ENCODE measurements at regions not wholly inside any gene's neighbourhood (a gene's known extent, or its start where the extent isn't known, plus 50 kb on each side); places are given as distances from the start of the nearest gene placed in this dataset.
"Not testable (repeated sequence)": the region's sequence is repeated elsewhere in the genome, so short reads cannot be mapped to it uniquely, and the experiment has no call there.

- no peaks in the 10 kb centered on the region for H3K9me3 ChIP-seq (ENCODE audit: insufficient read depth, low read length)
- no peak overlapping the region for H2AFZ ChIP-seq (ENCODE audit: low read depth, low read length)
- no peaks in the 10 kb centered on the region for H3K79me2 ChIP-seq (ENCODE audit: low read length)
- H3K4me1 ChIP-seq (ENCODE audit: low read length), result no peaks in the 10 kb centered on the region
- no peak overlapping the region for H3K9ac ChIP-seq (ENCODE audit: low read length)
- no peak overlapping the region for H3K4me3 ChIP-seq (ENCODE audit: low read length)
- no peaks in the 10 kb centered on the region for H3K36me3 ChIP-seq (replicated peaks; ENCODE audit: low read depth, low read length)
- H4K20me1 ChIP-seq (ENCODE audit: insufficient read depth, low read length), result no peaks in the 10 kb centered on the region
- H3K4me2 ChIP-seq (ENCODE audit: low read length), result no peak overlapping the region
- TF ChIP-seq EZH2phosphoT487 (IDR thresholded peaks at IDR 0.05; ENCODE audit: low read depth) (no peak), CTCF (IDR thresholded peaks at IDR 0.05; ENCODE audit: low read depth, low read length) (no peak)
- no peak overlapping the region for H3K27ac ChIP-seq (ENCODE audit: low read length)
- H3K27me3 ChIP-seq (ENCODE audit: low read depth, low read length), result peaks cover 6% of the 10 kb centered on the region
Measured at GRCh38 chr4:83910693-83911092, 374.8 kb downstream of the GPAT3 start.

GRCh38 chr4:83906561-83906960 lies 370.7 kb downstream of the GPAT3 start:
- H2AFZ ChIP-seq (ENCODE audit: low read depth, low read length), result no peak overlapping the region

GRCh38 chr4:83905952-83906351 lies 370.0 kb downstream of the GPAT3 start:
- no peaks in the 10 kb centered on the region for H3K9me3 ChIP-seq (ENCODE audit: insufficient read depth, low read length)
- H3K79me2 ChIP-seq (ENCODE audit: low read length), result no peaks in the 10 kb centered on the region
- H3K4me1 ChIP-seq (ENCODE audit: low read length), result no peaks in the 10 kb centered on the region
- H3K9ac ChIP-seq (ENCODE audit: low read length), result no peak overlapping the region
- H3K36me3 ChIP-seq (replicated peaks; ENCODE audit: low read depth, low read length), result no peaks in the 10 kb centered on the region
- no peak overlapping the region for H3K4me2 ChIP-seq (ENCODE audit: low read length)
- H4K20me1 ChIP-seq (ENCODE audit: insufficient read depth, low read length), result no peaks in the 10 kb centered on the region
- no peak overlapping the region for H3K4me3 ChIP-seq (ENCODE audit: low read length)
- TF ChIP-seq EZH2phosphoT487 (IDR thresholded peaks at IDR 0.05; ENCODE audit: low read depth), result no peak
- TF ChIP-seq CTCF (IDR thresholded peaks at IDR 0.05; ENCODE audit: low read depth, low read length), result peak; percentile 60
- no peak overlapping the region for H2AFZ ChIP-seq (ENCODE audit: low read depth, low read length)
- H3K27ac ChIP-seq (ENCODE audit: low read length), result no peak overlapping the region
- peaks cover 6% of the 10 kb centered on the region for H3K27me3 ChIP-seq (ENCODE audit: low read depth, low read length)

More at GRCh38 chr4:83906561-83906960, 370.7 kb downstream of the GPAT3 start:
- H3K9me3 ChIP-seq (ENCODE audit: insufficient read depth, low read length), result no peaks in the 10 kb centered on the region
- H3K4me1 ChIP-seq (ENCODE audit: low read length), result no peaks in the 10 kb centered on the region
- H3K9ac ChIP-seq (ENCODE audit: low read length), result no peak overlapping the region
- H3K27me3 ChIP-seq (ENCODE audit: low read depth, low read length), result peaks cover 6% of the 10 kb centered on the region
- H4K20me1 ChIP-seq (ENCODE audit: insufficient read depth, low read length), result no peaks in the 10 kb centered on the region
- TF ChIP-seq EZH2phosphoT487 (IDR thresholded peaks at IDR 0.05; ENCODE audit: low read depth) (no peak), CTCF (IDR thresholded peaks at IDR 0.05; ENCODE audit: low read depth, low read length) (no peak)
- H3K4me2 ChIP-seq (ENCODE audit: low read length), result no peak overlapping the region
- no peaks in the 10 kb centered on the region for H3K36me3 ChIP-seq (replicated peaks; ENCODE audit: low read depth, low read length)
- H3K79me2 ChIP-seq (ENCODE audit: low read length), result no peaks in the 10 kb centered on the region
- no peak overlapping the region for H3K27ac ChIP-seq (ENCODE audit: low read length)
- no peak overlapping the region for H3K4me3 ChIP-seq (ENCODE audit: low read length)

- H3K27ac ChIP-seq (ENCODE audit: low read length); H3K9me3 ChIP-seq (ENCODE audit: insufficient read depth, low read length); H2AFZ ChIP-seq (ENCODE audit: low read depth, low read length); H4K20me1 ChIP-seq (ENCODE audit: insufficient read depth, low read length); H3K9ac ChIP-seq (ENCODE audit: low read length); H3K4me3 ChIP-seq (ENCODE audit: low read length); H3K4me2 ChIP-seq (ENCODE audit: low read length); H3K4me1 ChIP-seq (ENCODE audit: low read length); H3K36me3 ChIP-seq (replicated peaks; ENCODE audit: low read depth, low read length); H3K27me3 ChIP-seq (ENCODE audit: low read depth, low read length); H3K79me2 ChIP-seq (ENCODE audit: low read length): not testable (repeated sequence)
Measured at GRCh38 chr4:83903740-83904139, 367.8 kb downstream of the GPAT3 start.

- Histone ChIP-seq H3K36me3 (replicated peaks; ENCODE audit: low read depth, low read length) (no peaks in the 10 kb centered on the region), H4K20me1 (ENCODE audit: insufficient read depth, low read length) (no peaks in the 10 kb centered on the region), H3K27me3 (ENCODE audit: low read depth, low read length) (no peaks in the 10 kb centered on the region), H3K4me1 (ENCODE audit: low read length) (no peaks in the 10 kb centered on the region), H3K4me3 (ENCODE audit: low read length) (no peak overlapping the region), H3K9ac (ENCODE audit: low read length) (no peak overlapping the region), H2AFZ (ENCODE audit: low read depth, low read length) (no peak overlapping the region), H3K27ac (ENCODE audit: low read length) (no peak overlapping the region), H3K4me2 (ENCODE audit: low read length) (no peak overlapping the region), H3K9me3 (ENCODE audit: insufficient read depth, low read length) (no peaks in the 10 kb centered on the region), H3K79me2 (ENCODE audit: low read length) (no peaks in the 10 kb centered on the region)
- TF ChIP-seq EZH2phosphoT487 (IDR thresholded peaks at IDR 0.05; ENCODE audit: low read depth) (no peak), CTCF (IDR thresholded peaks at IDR 0.05; ENCODE audit: low read depth, low read length) (no peak)
Measured at GRCh38 chr4:83894831-83895230, 358.9 kb downstream of the GPAT3 start.

Measured in OCI-LY3 (cell line).